B cell (primary cell): ENCODE measurements at regions not wholly inside any gene's neighbourhood (a gene's known extent, or its start where the extent isn't known, plus 50 kb on each side); places are given as distances from the start of the nearest gene placed in this dataset.

ENCODE experiments used
- CTCF ChIP-seq: fragments of 200-600 bp; IDR thresholded peaks from one replicate; pipeline ENCODE4 v1.8.0; 2022; ENCODE audit warnings: antibody characterized with exemption, mild to moderate bottlenecking
- EZH2 ChIP-seq: IDR thresholded peaks from 2 replicates; pipeline ENCODE4 v1.6.1; 2012; ENCODE audit warnings: borderline replicate concordance, low read depth, mild to moderate bottlenecking, moderate library complexity, low read length; ENCODE audit not compliant: insufficient read depth, poor library complexity, severe bottlenecking

- no peak for TF ChIP-seq CTCF
- no peak for TF ChIP-seq EZH2
These were observed 925.8 kb downstream of the TLE1 start for GRCh38 chr9:80763536-80763935.
